Heart right ventricle (tissue), 16 donors: ENCODE measurements at regions not wholly inside any gene's neighbourhood (a gene's known extent, or its start where the extent isn't known, plus 50 kb on each side); places are given as distances from the start of the nearest gene placed in this dataset.
A peak's percentile ranks its signal among the peaks of the same experiment; 100 is the strongest.

ENCODE experiments used
- ATAC-seq, 8 donors: fragments of 200-7000 bp; cut with Tn5 transposase; one replicate each; pipeline ENCODE4 v1.9.1; 2020; ENCODE audit warnings: mild to moderate bottlenecking in 8 of 8, moderate library complexity in 8 of 8, moderate number of reproducible peaks in 1 of 8
- DNase-seq, 2 donors: peaks; one replicate each; pipeline ENCODE4 v3.0.0-alpha.2; 2020
- H3K27ac ChIP-seq, 10 donors: fragments of 200-600 bp; sonication (generic) in 2 of 10; one replicate each; pipeline versions ENCODE4 v1.5.0 to v1.8.0; 2020 to 2022; ENCODE audit warnings: mild to moderate bottlenecking in 3 of 10
- H3K27me3 ChIP-seq, 7 donors: fragments of 200-600 bp; one replicate each; pipeline ENCODE4 v1.8.0; 2021 to 2022; ENCODE audit warnings: mild to moderate bottlenecking in 2 of 7
- H3K36me3 ChIP-seq, 9 donors: fragments of 200-600 bp; sonication (generic) in 1 of 9; one replicate each; pipeline versions ENCODE4 v1.5.0 to v1.8.0; 2020 to 2022; ENCODE audit warnings: mild to moderate bottlenecking in 2 of 9
- H3K4me1 ChIP-seq, 9 donors: fragments of 200-600 bp; sonication (generic) in 1 of 9; one replicate each; pipeline versions ENCODE4 v1.5.0 to v1.8.0; 2020 to 2022; ENCODE audit warnings: mild to moderate bottlenecking in 4 of 9
- H3K4me3 ChIP-seq, 10 donors: fragments of 200-600 bp; sonication (generic) in 2 of 10; one replicate each; pipeline versions ENCODE4 v1.5.0 to v1.8.0; 2020 to 2022; ENCODE audit warnings: mild to moderate bottlenecking in 7 of 10, moderate library complexity in 2 of 10
- H3K9me3 ChIP-seq, 11 donors: fragments of 200-600 bp in 10 of 11; sonication (generic) in 2 of 11; one replicate each; pipeline versions ENCODE4 v1.5.0 to v1.8.0; 2013 to 2022; ENCODE audit warnings: mild to moderate bottlenecking in 2 of 11, control low read depth in 1 of 11, moderate library complexity in 1 of 11
- WGBS, 2 donors: extraction: QIAGEN DNeasy Blood & Tissue Kit; methylation state at CpG; one replicate each; pipeline ENCODE4 v1.1.7; 2013; ENCODE audit warnings: inconsistent platforms in 1 of 2; 5-methylcytosine and 5-hydroxymethylcytosine counted together
- intact Hi-C, 10 donors: fragments of 100-400 bp; cut with DNase I; formaldehyde crosslinking; loops; one replicate each; pipeline versions ENCODE4 v1.11.1 to v1.14.2; 2022
- TF ChIP-seq, protein P1 (sequence below), 9 donors: fragments of 200-600 bp; sonication (generic) in 2 of 9; IDR thresholded peaks; one replicate each; pipeline versions ENCODE4 v1.5.0 to v1.8.0; 2021 to 2022; ENCODE audit warnings: antibody characterized with exemption in 9 of 9, mild to moderate bottlenecking in 5 of 9, moderate library complexity in 1 of 9
- donor health status: Arrhythmogenic right ventricular cardiomyopathy.
- donor health status: ischemic (EF 13 %, LVEDD 7.1; RV severe dilation, severe dysfunction).
- donor health status: healthy with polysubstance abuse.
- donor health status: DM: no; HTN: yes; CAD: no.
- donor health status: DM: no; HTN: no; CAD: no.
- donor health status: ischemic (EF 25% LVEDD 6.9; RV normal size, moderate dysfunction).
- donor health status: ischemic (EF 25% LVEDD 5.7; RV mildly dilated, moderate dysfunction).
- donor health status: healthy.
- donor health status: DM: yes; HTN: yes; CAD: no.
- donor health status: Ischemic cardiomyopathy.
- donor health status: ischemic (EF 35%, LVEDD 5.7; RV mildly dilated, moderate dysfunction).
- donor health status: nonischemic (EF 11% LVEDD 7.7; RV severe dilation, severe dysfunction).
- donor health status: DM: yes; HTN: yes; CAD: no.
- donor health status: PGD.
- donor health status: ischemic (EF 29% LVEDD 5.4; RV normal size, mild dysfunction).
- donor health status: nonischemic (EF 23%, LVEDD 6.1; RV moderate dilation, normal function).

DNA sequence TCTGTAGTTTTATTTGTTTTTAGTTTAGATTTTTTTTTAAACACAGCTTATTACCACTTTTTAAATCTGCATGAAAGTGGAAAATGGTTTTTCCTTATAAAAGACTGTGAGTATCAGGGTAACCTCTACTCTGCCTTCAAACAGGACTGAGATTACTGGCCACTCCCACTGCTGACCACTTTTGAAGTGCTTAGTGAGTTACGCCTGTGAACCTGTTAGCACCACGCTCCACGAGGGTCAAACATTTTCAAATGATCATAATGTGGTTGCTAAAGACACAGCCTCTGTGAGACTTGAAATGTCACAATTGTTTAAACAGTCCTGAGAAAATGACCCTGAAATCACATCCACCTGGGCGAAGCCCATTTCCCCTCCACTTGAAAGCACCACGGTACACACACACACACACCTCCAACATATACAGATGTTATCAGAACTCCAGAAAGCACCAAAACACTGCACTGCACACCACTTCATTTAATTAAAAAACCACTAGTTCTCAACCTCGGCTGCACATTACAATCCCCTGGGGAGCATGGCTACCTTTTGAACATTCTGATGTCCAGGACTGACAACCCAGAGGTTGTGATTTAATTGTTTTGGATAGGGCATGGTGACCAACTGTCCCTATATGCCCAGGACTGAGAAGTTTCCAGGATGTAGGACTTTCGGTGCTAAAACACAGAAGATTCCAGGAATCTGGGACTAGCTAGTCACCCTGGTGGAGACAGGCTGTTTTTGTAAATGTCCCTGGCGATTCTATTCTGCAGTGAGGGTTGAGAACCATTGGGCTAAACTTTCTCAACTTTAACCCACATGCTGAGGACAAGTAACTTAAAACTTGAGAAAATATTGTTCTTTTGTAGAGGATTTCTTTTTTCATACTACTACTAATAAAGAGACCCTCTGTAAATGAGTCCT lies 176.4 kb upstream of the MYLIP start:
- Histone ChIP-seq H3K9me3 (no peaks in the 10 kb centered on the region), H3K27me3 (no peaks in the 10 kb centered on the region), H3K36me3 (no peaks in the 10 kb centered on the region), H3K4me1 (peaks cover 10 to 43% (median 22%) of the 10 kb centered on the region in 9 donors), H3K4me3 (no peak overlapping the region), H3K27ac (peak overlapping the region in 7 of 10 donors; percentile 24 to 70 (median 51))
- intact Hi-C loops, result no loop called here
- DNase-seq (no peak), ATAC-seq (peak in 6 of 8 donors; percentile 29 to 67 (median 44))
- 71 to 73% methylated on average over 8 of the region's 8 CpGs for WGBS, 2 donors
- TF ChIP-seq, protein P1, sequence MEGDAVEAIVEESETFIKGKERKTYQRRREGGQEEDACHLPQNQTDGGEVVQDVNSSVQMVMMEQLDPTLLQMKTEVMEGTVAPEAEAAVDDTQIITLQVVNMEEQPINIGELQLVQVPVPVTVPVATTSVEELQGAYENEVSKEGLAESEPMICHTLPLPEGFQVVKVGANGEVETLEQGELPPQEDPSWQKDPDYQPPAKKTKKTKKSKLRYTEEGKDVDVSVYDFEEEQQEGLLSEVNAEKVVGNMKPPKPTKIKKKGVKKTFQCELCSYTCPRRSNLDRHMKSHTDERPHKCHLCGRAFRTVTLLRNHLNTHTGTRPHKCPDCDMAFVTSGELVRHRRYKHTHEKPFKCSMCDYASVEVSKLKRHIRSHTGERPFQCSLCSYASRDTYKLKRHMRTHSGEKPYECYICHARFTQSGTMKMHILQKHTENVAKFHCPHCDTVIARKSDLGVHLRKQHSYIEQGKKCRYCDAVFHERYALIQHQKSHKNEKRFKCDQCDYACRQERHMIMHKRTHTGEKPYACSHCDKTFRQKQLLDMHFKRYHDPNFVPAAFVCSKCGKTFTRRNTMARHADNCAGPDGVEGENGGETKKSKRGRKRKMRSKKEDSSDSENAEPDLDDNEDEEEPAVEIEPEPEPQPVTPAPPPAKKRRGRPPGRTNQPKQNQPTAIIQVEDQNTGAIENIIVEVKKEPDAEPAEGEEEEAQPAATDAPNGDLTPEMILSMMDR (IDR thresholded peaks at IDR 0.05), result no peak

DNA sequence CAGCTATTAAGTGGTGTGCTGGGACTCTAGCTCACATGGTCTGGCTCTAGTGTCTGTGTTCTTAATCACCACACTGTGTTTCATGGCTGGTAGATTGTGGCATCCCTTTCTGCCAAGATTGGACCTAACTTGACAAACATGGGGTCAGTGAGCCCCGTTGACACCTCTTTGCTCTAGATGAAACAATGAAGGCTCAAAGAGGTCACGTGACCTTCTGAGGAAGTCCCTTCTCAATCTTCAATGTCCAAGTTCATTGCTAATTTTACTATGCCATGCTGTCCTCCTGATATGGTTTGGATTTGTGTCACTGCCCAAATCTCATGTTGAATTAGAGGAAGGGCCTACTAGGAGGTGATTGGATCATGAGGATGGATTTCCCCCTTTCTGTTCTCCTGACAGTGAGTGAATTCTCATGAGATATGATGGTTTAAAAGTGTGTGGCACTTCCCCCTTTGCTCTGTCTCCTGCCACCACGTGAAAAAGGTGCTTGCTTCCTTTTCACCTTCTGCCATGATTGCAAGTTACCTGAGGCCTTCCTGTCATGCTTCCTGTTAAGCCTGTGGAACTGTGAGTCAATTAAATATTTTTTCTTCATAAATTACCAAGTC lies 177.8 kb upstream of the MYLIP start:
- Histone ChIP-seq H3K36me3 (no peaks in the 10 kb centered on the region), H3K27ac (no peak overlapping the region), H3K9me3 (no peaks in the 10 kb centered on the region), H3K4me1 (peaks cover 10 to 39% (median 22%) of the 10 kb centered on the region in 9 donors), H3K27me3 (no peaks in the 10 kb centered on the region), H3K4me3 (no peak overlapping the region)
- intact Hi-C loops, result no loop called here
- WGBS, 2 donors, result 88 to 89% methylated on average over 3 of the region's 3 CpGs
- ATAC-seq (no peak), DNase-seq (no peak)
- TF ChIP-seq, protein P1 (IDR thresholded peaks at IDR 0.05), result no peak

DNA sequence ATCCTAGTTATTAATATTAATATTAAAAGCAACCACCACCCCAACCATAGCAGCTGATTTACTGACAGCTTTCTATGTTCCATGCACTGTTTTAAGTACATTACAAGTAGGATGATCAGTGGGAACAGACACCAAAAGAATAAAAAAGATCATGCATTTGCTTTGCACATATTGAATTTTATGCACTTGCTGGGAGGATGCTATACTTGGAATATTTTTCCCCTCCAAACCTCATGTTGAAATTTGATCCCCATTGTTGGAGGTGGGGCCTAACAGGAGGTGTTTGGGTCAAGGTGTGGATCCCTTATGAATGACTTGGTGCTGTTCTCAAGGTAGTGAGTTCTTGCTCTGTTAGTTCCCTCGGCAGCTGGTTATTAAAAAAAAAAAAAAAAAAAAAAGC lies 178.9 kb upstream of the MYLIP start:
- H3K4me1 ChIP-seq, result peaks cover 10 to 39% (median 22%) of the 10 kb centered on the region in 9 donors

More for the DNA sequence above, 178.9 kb upstream of the MYLIP start:
- DNase-seq (no peak), ATAC-seq (no peak)
- no peaks in the 10 kb centered on the region for H3K27me3 ChIP-seq
- no peaks in the 10 kb centered on the region for H3K36me3 ChIP-seq
- intact Hi-C loops, result no loop called here
- H3K27ac ChIP-seq, result no peak overlapping the region
- no peaks in the 10 kb centered on the region for H3K9me3 ChIP-seq
- H3K4me3 ChIP-seq, result no peak overlapping the region
- TF ChIP-seq, protein P1 (IDR thresholded peaks at IDR 0.05), result no peak
- 71 to 77% methylated on average over 1 of the region's 1 CpG for whole genome bisulfite sequencing, 2 donors
